Stimulated activated CD4-positive, alpha-beta T cell treated with anti-CD3 and anti-CD28 coated beads, Interleukin-15, amount 100 ng/mL, for 48 hours (primary cell): ENCODE measurements at regions not wholly inside any gene's neighbourhood (a gene's known extent, or its start where the extent isn't known, plus 50 kb on each side); places are given as distances from the start of the nearest gene placed in this dataset.

ENCODE experiments used
- DNase-seq, 2 donors: peaks; one replicate each; pipeline ENCODE4 v3.0.0-alpha.2; 2020; ENCODE audit warnings: low read depth in 2 of 2

- DNase-seq: no peak
Observed at GRCh38 chr16:13291591-13292333, 390.4 kb downstream of the SHISA9 start.

DNA sequence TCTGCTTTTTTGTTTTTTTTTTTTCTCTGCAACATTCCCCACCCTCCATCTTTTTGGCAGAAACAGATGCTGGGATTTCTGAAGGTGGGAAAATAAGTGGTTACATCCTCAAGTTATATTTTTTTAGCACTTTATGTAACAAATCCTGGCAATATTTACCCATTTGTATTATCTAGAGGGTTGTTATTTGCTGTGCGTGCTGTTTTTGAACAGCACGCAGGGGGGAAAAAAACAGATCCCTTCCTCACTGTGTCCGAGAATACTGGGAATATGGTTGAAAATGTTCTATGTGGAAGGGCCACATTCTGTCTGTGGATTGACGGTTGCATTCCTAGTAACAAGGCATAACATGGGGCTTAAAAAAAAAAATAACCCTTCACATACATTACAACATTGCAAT lies 394.8 kb downstream of the SHISA9 start:
- no peak for DNase-seq

DNA sequence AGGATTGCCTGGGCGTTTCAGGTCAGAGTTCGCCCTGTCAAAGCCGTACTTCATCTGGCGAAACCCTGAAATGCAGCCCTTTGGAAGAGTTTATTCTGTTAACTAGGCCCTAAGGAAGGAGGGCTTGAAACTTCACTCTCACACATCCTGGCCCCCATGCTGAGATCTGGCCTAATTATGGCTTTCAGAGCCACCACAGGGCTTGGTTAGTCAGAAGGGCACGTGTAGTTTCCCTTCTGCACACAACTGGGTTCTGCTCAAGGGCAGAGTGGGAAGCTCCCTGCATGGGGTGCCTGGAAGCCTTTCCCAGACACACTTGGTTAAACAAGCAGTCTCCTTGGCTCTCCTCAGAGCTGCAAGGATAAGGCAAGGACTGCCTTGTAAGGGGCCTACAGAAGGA lies 397.3 kb downstream of the SHISA9 start:
- no peak for DNase-seq

GRCh38 chr16:13300066-13300840 lies 398.9 kb downstream of the SHISA9 start:
- no peak for DNase-seq

- no peak for DNase-seq
Observed at GRCh38 chr16:13305019-13305755, 403.8 kb downstream of the SHISA9 start.

DNA sequence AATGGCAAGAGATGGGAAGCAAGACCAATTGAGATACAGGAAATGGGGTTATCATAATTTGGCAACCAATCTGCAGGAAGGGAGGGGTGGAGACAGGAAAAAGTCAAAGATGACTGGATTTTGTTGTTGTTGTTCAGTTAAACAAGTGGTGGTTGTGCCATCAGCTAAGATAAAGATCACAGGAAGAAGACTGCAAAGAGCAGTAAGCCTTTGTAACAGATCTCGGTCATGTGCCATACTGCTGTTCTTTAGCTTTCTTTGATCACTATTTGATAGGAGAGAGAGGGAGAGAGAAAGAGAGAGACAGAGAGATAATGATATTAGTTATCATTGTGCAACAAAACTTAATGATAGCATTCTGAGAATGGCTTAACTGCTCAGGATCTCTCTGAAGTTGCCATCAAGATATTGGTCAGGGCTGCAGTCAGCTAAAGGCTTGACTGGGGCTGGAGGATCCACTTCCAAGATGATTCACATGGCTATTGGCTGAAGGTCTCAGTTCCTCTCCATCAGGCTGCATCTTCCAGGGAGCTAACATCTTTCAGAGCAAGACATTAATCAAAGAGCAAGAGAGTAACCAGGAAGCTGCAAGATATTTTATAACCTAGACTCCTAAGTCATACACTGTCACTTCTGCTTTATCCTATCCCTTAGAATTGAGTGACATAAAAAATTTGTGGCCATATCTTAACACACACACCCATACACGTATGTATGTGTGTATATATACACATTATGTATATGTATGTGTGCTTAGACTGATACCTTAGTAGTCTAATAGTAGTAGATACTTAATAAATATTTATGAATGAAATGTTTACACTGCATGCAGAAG lies 405.0 kb downstream of the SHISA9 start:
- no peak for DNase-seq

DNA sequence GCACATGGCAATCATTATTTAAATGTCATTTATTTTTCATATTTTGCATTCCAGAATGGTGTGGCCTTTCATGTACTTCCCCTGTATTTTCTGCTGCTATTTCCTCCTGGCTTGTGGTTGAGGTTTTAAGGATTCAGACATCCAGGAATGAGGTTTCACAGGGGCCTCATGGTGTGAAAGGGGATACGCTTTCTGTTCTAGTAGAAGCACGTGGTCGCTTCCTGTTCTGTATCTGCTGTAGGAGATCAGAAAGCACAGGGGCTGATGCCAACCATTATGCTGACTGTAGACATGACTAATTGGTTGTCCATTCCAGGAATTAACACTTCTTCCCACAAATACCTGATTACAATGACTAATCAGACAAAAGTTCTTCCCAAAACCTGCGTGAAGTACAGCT lies 405.9 kb downstream of the SHISA9 start:
- DNase-seq: no peak

DNA sequence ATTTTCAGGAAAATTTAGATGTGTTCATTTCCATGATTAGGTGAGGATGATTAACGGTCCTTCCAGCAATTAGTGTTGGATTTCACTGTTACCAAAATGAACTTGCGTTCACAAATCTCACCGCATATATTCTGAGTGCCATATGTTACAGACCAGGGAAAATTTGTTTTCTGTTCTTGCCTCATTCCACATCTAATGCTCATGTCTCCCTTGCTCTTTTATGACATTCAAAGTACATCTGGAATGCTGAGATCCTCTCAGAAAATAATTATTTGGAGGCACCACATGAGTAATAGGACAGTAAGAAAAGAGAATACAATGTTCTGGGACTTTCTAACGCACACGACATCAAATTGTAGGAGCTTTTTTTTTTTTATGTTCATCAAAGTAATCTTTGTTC lies 406.5 kb downstream of the SHISA9 start:
- DNase-seq: no peak

DNA sequence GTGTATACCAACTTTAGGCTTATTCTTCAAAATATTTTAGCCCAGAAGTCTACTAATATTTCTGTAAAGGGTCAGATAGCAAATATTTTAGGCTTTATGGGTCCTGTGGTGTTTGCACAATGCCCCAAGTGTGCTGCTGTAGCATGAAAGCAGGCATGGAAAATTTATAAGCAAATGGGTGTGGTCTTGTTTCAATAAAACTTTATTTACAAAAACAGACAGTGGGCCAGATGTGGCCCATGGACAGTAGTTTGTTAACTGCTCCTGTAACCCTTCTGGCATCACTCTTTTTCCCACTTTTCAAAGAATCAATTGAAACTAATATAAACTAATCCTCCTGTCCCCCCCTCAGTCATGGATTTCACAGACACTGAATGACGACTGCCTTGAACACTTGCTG lies 410.7 kb downstream of the SHISA9 start:
- DNase-seq: no peak

- DNase-seq: no peak
Observed at GRCh38 chr16:13313351-13313750, 412.0 kb downstream of the SHISA9 start.

GRCh38 chr16:13314633-13315032 lies 413.2 kb downstream of the SHISA9 start:
- no peak for DNase-seq

GRCh38 chr16:13315642-13316427 lies 414.4 kb downstream of the SHISA9 start:
- DNase-seq: no peak

GRCh38 chr16:13322336-13322735 lies 420.9 kb downstream of the SHISA9 start:
- DNase-seq: no peak

- DNase-seq: no peak
Observed at GRCh38 chr16:13324851-13325250, 423.5 kb downstream of the SHISA9 start.

- no peak for DNase-seq
Observed at GRCh38 chr16:13325396-13325795, 424.0 kb downstream of the SHISA9 start.

GRCh38 chr16:13331918-13332317 lies 430.5 kb downstream of the SHISA9 start:
- no peak for DNase-seq

DNA sequence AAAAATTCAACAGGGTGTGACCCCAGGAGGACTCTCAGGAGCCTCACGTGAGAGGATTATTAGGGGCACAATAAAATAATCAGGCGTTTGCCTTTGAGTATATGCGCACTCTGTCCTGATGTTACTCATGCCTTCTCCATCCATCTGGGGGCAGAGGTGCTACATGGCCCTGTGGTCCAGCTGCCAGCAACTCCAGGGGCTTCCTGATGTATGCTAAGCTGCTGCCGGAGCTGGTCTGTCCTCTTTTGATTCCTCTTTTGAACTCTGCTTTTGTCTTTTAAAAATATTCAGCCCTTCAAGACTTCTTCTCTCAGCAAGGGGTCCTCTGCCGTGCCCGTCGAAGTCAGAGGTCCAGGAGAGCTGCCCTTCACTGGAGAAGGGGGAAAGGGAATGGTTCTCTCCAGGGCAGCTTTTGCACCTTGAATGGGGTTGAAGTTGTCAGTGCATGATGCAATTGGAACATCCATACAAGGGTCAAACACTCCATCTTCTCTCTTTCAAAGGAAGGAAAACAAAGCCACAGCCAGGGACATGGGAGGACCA lies 431.4 kb downstream of the SHISA9 start:
- no peak for DNase-seq

DNA sequence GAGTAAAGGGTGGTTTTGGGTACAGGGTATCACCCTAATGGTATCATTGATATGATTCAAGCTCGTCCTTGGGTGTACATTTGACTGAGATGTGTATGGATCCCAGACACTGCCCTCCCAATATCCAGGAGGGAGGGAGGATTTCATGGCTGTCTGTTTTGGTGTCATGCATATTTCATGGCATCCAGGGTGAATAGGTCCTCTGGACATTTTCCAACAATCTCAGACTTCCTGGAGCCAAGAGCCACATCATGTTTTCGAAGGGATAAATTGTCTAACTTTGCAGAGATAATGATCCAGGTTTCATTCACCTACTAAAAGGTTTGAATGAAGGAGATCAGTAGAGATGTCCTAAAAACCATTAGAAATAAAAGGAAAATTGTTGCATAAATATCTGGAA lies 431.9 kb downstream of the SHISA9 start:
- DNase-seq: no peak

DNA sequence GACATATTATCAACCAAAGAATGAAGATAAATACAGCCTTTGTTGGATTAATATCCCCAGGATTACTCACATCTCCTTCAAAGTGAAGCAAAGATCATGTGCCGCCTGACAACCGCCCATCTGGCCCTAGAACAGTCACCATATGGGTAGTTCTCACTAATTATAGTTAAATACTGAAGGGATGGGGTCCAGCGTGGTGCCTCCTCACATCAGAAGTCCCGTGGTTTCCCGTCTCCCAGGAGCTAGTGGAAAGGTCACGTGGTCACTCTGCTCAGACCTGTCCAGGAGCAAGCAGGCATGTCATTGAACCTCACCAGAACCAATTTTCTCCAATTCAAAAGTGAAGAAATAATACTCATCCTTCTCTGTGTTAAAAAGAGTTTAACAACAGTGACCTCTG lies 434.5 kb downstream of the SHISA9 start:
- no peak for DNase-seq

GRCh38 chr16:13336335-13336734 lies 434.9 kb downstream of the SHISA9 start:
- no peak for DNase-seq
